IMR-90 (cell line): ENCODE measurements at regions not wholly inside any gene's neighbourhood (a gene's known extent, or its start where the extent isn't known, plus 50 kb on each side); places are given as distances from the start of the nearest gene placed in this dataset.

Experiments
- ATAC-seq: fragments of 200-7000 bp; cut with Tn5 transposase; 2 replicates; pipeline ENCODE4 v1.9.1; 2020; ENCODE audit warnings: low read depth, mild to moderate bottlenecking, moderate library complexity
- BruUV-seq: library from RNA; stranded (reverse); fragments of 400-500 nt; replicated peaks from 2 replicates; lab custom pipeline; 2021; lab: Mats Ljungman, UMichigan
- CTCF ChIA-PET: fragments of 300-600 bp; formaldehyde crosslinking; extraction: SDS; loops from one replicate; lab custom pipeline; 2021; ENCODE audit warnings: antibody characterized with exemption; lab: Yijun Ruan, JAX
- POLR2A ChIA-PET: fragments of 300-600 bp; sonication (Branson Sonifier 250); formaldehyde crosslinking; loops from one replicate; lab custom pipeline; 2022; ENCODE audit warnings: antibody characterized with exemption; ENCODE audit not compliant: unreplicated experiment; lab: Charles Lee
- DNase-seq: peaks from one replicate; pipeline ENCODE4 v3.0.0; 2013
- H2AFZ ChIP-seq: replicated peaks from 2 replicates; pipeline ENCODE3; 2013; ENCODE audit warnings: low read length, mild to moderate bottlenecking; ENCODE audit not compliant: poor library complexity
- H2AK5ac ChIP-seq: 2 replicates; pipeline ENCODE4 v1.6.1; 2013; ENCODE audit warnings: low read depth, low read length, inconsistent platforms
- H2AK9ac ChIP-seq: replicated peaks from 2 replicates; pipeline ENCODE3; 2013; ENCODE audit warnings: mild to moderate bottlenecking, low read depth, low read length, moderate library complexity; ENCODE audit not compliant: poor library complexity
- H2BK120ac ChIP-seq: 2 replicates; pipeline ENCODE4 v1.6.1; 2013; ENCODE audit warnings: low read depth, low read length, inconsistent platforms
- H2BK15ac ChIP-seq: 3 replicates; pipeline ENCODE4 v1.6.1; 2013; ENCODE audit warnings: low read depth, low read length, inconsistent platforms
- H2BK20ac ChIP-seq: 2 replicates; pipeline ENCODE4 v1.6.1; 2013; ENCODE audit warnings: low read depth, mild to moderate bottlenecking, inconsistent platforms, low read length, moderate library complexity
- H2BK5ac ChIP-seq: 2 replicates; pipeline ENCODE4 v1.6.1; 2013; ENCODE audit warnings: mild to moderate bottlenecking, low read depth, low read length, inconsistent platforms; ENCODE audit not compliant: poor library complexity, severe bottlenecking
- H3K14ac ChIP-seq: replicated peaks from 2 replicates; pipeline ENCODE4 v1.6.1; 2013; ENCODE audit warnings: low read depth, low read length, inconsistent platforms
- H3K18ac ChIP-seq: 2 replicates; pipeline ENCODE4 v1.6.1; 2013; ENCODE audit warnings: low read depth, low read length, control low read depth
- H3K23ac ChIP-seq: 2 replicates; pipeline ENCODE4 v1.6.1; 2013; ENCODE audit warnings: low read depth, low read length, inconsistent platforms
- H3K27ac ChIP-seq: 2 replicates; pipeline ENCODE4 v1.5.1; 2013; ENCODE audit warnings: mild to moderate bottlenecking, control low read depth, low read length; ENCODE audit not compliant: insufficient read depth
- H3K27me3 ChIP-seq: 2 replicates; pipeline ENCODE4 v1.6.1; 2013; ENCODE audit warnings: low read length; ENCODE audit not compliant: control insufficient read depth, insufficient read depth
- H3K36me3 ChIP-seq: 2 replicates; pipeline ENCODE4 v1.6.1; 2013; ENCODE audit warnings: low read length, mixed read lengths; ENCODE audit not compliant: control insufficient read depth, insufficient read depth
- H3K4ac ChIP-seq: 2 replicates; pipeline ENCODE4 v1.6.1; 2013; ENCODE audit warnings: low read depth, low read length, inconsistent platforms
- H3K4me1 ChIP-seq: 2 replicates; pipeline ENCODE4 v1.6.1; 2013; ENCODE audit warnings: low read length, mixed read lengths; ENCODE audit not compliant: control insufficient read depth, insufficient read depth
- H3K4me2 ChIP-seq: 2 replicates; pipeline ENCODE4 v1.6.1; 2013; ENCODE audit warnings: low read depth, mild to moderate bottlenecking, control low read depth, low read length, moderate library complexity
- H3K4me3 ChIP-seq: 2 replicates; pipeline ENCODE4 v1.5.1; 2013; ENCODE audit warnings: low read depth, mild to moderate bottlenecking, control low read depth, low read length, moderate library complexity; ENCODE audit not compliant: insufficient read depth
- H3K56ac ChIP-seq: 2 replicates; pipeline ENCODE4 v1.6.1; 2013; ENCODE audit warnings: low read length, inconsistent platforms; ENCODE audit not compliant: insufficient read depth; ENCODE audit errors: extremely low read depth
- H3K79me1 ChIP-seq, 2 experiments: 2 replicates each; pipeline ENCODE4 v1.6.1; 2013; ENCODE audit warnings: low read length in 2 of 2, inconsistent platforms in 1 of 2, low read depth in 1 of 2
- H3K9ac ChIP-seq: 2 replicates; pipeline ENCODE4 v1.6.1; 2013; ENCODE audit warnings: low read depth, low read length, control low read depth
- H3K9me1 ChIP-seq: 2 replicates; pipeline ENCODE4 v1.6.1; 2013; ENCODE audit warnings: low read length, inconsistent platforms; ENCODE audit not compliant: insufficient read depth
- H3K9me3 ChIP-seq: 2 replicates; pipeline ENCODE4 v1.6.1; 2013; ENCODE audit warnings: low read length; ENCODE audit not compliant: control insufficient read depth, insufficient read depth
- H4K20me1 ChIP-seq: 2 replicates; pipeline ENCODE4 v1.6.1; 2013; ENCODE audit warnings: low read length, inconsistent platforms; ENCODE audit not compliant: insufficient read depth
- H4K5ac ChIP-seq: 2 replicates; pipeline ENCODE4 v1.6.1; 2013; ENCODE audit warnings: mild to moderate bottlenecking, low read depth, low read length, control low read depth
- H4K8ac ChIP-seq, 2 experiments: 2 replicates each; pipeline ENCODE4 v1.6.1; 2013; ENCODE audit warnings: low read depth in 2 of 2, low read length in 2 of 2, control low read depth in 1 of 2, inconsistent platforms in 1 of 2
- H4K91ac ChIP-seq: 2 replicates; pipeline ENCODE4 v1.6.1; 2013; ENCODE audit warnings: low read depth, low read length, inconsistent platforms; ENCODE audit not compliant: insufficient read depth
- BHLHE40 ChIP-seq: fragments of 150-350 bp; IDR thresholded peaks from 2 replicates; pipeline ENCODE4 v1.6.1; 2016; ENCODE audit warnings: mild to moderate bottlenecking, low read depth, low read length
- CEBPB ChIP-seq: IDR thresholded peaks from 2 replicates; pipeline ENCODE4 v1.6.1; 2012; ENCODE audit warnings: low read depth, low read length, improper control_type of control experiment
- CHD1 ChIP-seq: IDR thresholded peaks from 2 replicates; pipeline ENCODE4 v1.6.1; 2012; ENCODE audit warnings: low read depth, low read length, improper control_type of control experiment
- CTCF ChIP-seq: conservative IDR thresholded peaks from 2 replicates; pipeline ENCODE4 v1.5.1; 2012; ENCODE audit warnings: mild to moderate bottlenecking, low read depth, low read length, improper control_type of control experiment
- ELK1 ChIP-seq: fragments of 150-350 bp; IDR thresholded peaks from 2 replicates; pipeline ENCODE4 v1.6.1; 2016; ENCODE audit warnings: low read depth, mild to moderate bottlenecking, low read length, moderate library complexity, borderline replicate concordance
- FOS ChIP-seq: fragments of 150-350 bp; IDR thresholded peaks from 2 replicates; pipeline ENCODE4 v1.6.1; 2016; ENCODE audit warnings: low read depth, low read length
- MAFK ChIP-seq: IDR thresholded peaks from 2 replicates; pipeline ENCODE4 v1.6.1; 2012; ENCODE audit warnings: low read depth, low read length, improper control_type of control experiment
- MAZ ChIP-seq: IDR thresholded peaks from 2 replicates; pipeline ENCODE4 v1.6.1; 2012; ENCODE audit warnings: low read depth, mild to moderate bottlenecking, low read length, improper control_type of control experiment, moderate library complexity, borderline replicate concordance
- MXI1 ChIP-seq: IDR thresholded peaks from 2 replicates; pipeline ENCODE4 v1.6.1; 2012; ENCODE audit warnings: low read depth, mild to moderate bottlenecking, low read length, moderate library complexity, borderline replicate concordance
- NFE2L2 ChIP-seq: fragments of 150-350 bp; IDR thresholded peaks from 2 replicates; pipeline ENCODE4 v1.6.1; 2016; ENCODE audit warnings: low read depth, mild to moderate bottlenecking, low read length
- POLR2A ChIP-seq: IDR thresholded peaks from 2 replicates; pipeline ENCODE4 v1.6.1; 2012; ENCODE audit warnings: mild to moderate bottlenecking, low read depth, low read length
- RAD21 ChIP-seq: IDR thresholded peaks from 2 replicates; pipeline ENCODE4 v1.6.1; 2012; ENCODE audit warnings: low read length, improper control_type of control experiment
- RCOR1 ChIP-seq: IDR thresholded peaks from 2 replicates; pipeline ENCODE4 v1.6.1; 2012; ENCODE audit warnings: mild to moderate bottlenecking, low read length, improper control_type of control experiment; ENCODE audit not compliant: insufficient replicate concordance
- RFX5 ChIP-seq: IDR thresholded peaks from 2 replicates; pipeline ENCODE4 v1.8.0; 2012; ENCODE audit warnings: low read depth, mild to moderate bottlenecking, low read length, moderate library complexity
- SMC3 ChIP-seq: fragments of 150-350 bp; IDR thresholded peaks from 2 replicates; pipeline ENCODE4 v1.6.1; 2016; ENCODE audit warnings: low read depth, mild to moderate bottlenecking, antibody characterized with exemption, low read length, moderate library complexity
- WGBS, 2 experiments: methylation state at CpG; one replicate each; pipeline versions ENCODE4 v1.1.5 to v1.1.7; 2013; ENCODE audit warnings: missing lambda C conversion rate in 2 of 2; ENCODE audit not compliant: insufficient read length in 1 of 2; ENCODE audit errors: extremely low coverage in 2 of 2; 5-methylcytosine and 5-hydroxymethylcytosine counted together
- dilution Hi-C: fragments of 300-500 bp; cut with HindIII; formaldehyde crosslinking; loops from one replicate; pipeline ENCODE4 v1.14.3; 2018; ENCODE audit warnings: low sequenced_read_pairs; ENCODE audit not compliant: unreplicated experiment
- in situ Hi-C: fragments of 300-500 bp; cut with MboI; formaldehyde crosslinking; loops from 3 replicates; pipeline ENCODE4 v1.14.3; 2019; ENCODE audit warnings: low sequenced_read_pairs, inconsistent platforms, mixed read lengths
- intact Hi-C: fragments of 100-400 bp; cut with micrococcal nuclease; formaldehyde crosslinking; loops from 2 replicates; pipeline ENCODE4 v1.10.0; 2022
- TF ChIP-seq, protein P1 (sequence below): fragments of 150-350 bp; IDR thresholded peaks from 2 replicates; pipeline ENCODE4 v1.6.1; 2017; ENCODE audit warnings: mild to moderate bottlenecking, antibody characterized with exemption, low read length, low read depth

DNA sequence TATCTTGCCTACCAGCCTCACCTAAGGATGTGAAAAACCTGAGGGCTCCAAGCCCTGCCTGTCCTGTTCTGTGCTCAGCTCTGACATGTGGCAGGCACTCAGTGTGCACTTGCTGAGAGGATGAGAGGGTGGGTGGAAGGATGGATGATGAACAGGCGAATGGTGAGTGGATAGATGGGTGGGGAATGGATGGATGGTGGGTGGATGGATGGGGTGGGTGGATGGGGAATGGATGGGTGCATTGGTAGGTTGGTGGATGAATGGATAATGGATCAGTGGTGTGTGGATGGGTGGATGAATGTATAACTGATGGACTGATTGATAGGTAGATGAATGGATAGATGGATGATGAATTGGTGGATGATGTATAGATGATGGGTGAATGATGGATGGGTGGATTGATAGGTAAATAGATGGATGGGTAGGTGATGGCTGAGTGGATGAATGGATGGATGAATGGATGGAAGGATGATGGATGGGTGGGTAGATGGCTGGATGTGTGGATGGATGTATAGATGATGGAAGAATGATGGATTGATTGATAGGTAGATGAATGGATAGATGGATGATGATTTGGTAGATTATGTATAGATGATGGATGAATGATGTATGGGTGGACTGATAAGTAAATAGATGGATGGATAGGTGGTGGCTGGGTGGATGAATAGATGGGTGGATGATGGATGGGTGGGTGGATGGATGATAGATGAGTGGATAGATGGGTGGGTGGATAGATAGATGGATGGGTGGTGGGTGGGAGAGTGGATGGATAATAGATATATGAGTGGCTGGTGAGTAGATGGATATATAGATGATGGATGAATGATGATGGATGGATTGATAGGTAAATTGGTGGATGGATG, 69.3 kb upstream of the NKX1-1 start:
- no peak overlapping the region for H3K18ac ChIP-seq
- dilution Hi-C loops, result no loop called here
- no peaks in the 10 kb centered on the region for H4K20me1 ChIP-seq
- no peak overlapping the region for H3K4ac ChIP-seq
- H3K36me3 ChIP-seq, result no peaks in the 10 kb centered on the region
- H3K9me1 ChIP-seq, result no peaks in the 10 kb centered on the region
- H2BK120ac ChIP-seq, result no peak overlapping the region
- H3K23ac ChIP-seq, result no peak overlapping the region
- no peak overlapping the region for H2BK15ac ChIP-seq
- ATAC-seq (no peak), DNase-seq (no peak)
- no peak overlapping the region for H4K91ac ChIP-seq
- H3K9me3 ChIP-seq, result no peaks in the 10 kb centered on the region
- H2AK5ac ChIP-seq, result no peak overlapping the region
- H2BK20ac ChIP-seq, result no peak overlapping the region
- no peak overlapping the region for H3K4me2 ChIP-seq
- POLR2A ChIA-PET, result no interaction called here
- H4K5ac ChIP-seq, result no peak overlapping the region
- no peak overlapping the region for H3K9ac ChIP-seq
- CTCF ChIA-PET, result no interaction called here
- no peaks in the 10 kb centered on the region for H3K79me1 ChIP-seq
- H3K27me3 ChIP-seq, result peaks cover 14% of the 10 kb centered on the region
- in situ Hi-C loops, result no loop called here
- no peak overlapping the region for H3K14ac ChIP-seq
- no peak overlapping the region for H3K56ac ChIP-seq
- intact Hi-C loops, result no loop called here
- H2AK9ac ChIP-seq, result no peak overlapping the region
- no peaks in the 10 kb centered on the region for H3K4me1 ChIP-seq
- H2BK5ac ChIP-seq, result peak overlapping the region; percentile 26
- H3K27ac ChIP-seq, result no peak overlapping the region
- no peak overlapping the region for H2AFZ ChIP-seq
- BruUV-seq, result no TSS peak
- TF ChIP-seq NFE2L2 (no peak), RCOR1 (no peak), CHD1 (no peak), RAD21 (no peak), BHLHE40 (no peak), FOS (no peak), MXI1 (no peak), ELK1 (no peak), SMC3 (no peak), CTCF (no peak), CEBPB (no peak), RFX5 (no peak), MAZ (no peak), POLR2A (no peak), MAFK (no peak)
- TF ChIP-seq, protein P1, sequence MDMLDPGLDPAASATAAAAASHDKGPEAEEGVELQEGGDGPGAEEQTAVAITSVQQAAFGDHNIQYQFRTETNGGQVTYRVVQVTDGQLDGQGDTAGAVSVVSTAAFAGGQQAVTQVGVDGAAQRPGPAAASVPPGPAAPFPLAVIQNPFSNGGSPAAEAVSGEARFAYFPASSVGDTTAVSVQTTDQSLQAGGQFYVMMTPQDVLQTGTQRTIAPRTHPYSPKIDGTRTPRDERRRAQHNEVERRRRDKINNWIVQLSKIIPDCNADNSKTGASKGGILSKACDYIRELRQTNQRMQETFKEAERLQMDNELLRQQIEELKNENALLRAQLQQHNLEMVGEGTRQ, result no peak
- no peak overlapping the region for H4K8ac ChIP-seq
- 38% methylated on average over 1 of the region's 1 CpG; no CpG with 5 or more reads in 1 of the 2 experiments for WGBS, 2 experiments
- H3K4me3 ChIP-seq, result no peak overlapping the region
